OCI-M2 (cell line): ENCODE measurements at regions not wholly inside any gene's neighbourhood (a gene's known extent, or its start where the extent isn't known, plus 50 kb on each side); places are given as distances from the start of the nearest gene placed in this dataset.
"Not testable (repeated sequence)": the region's sequence is repeated elsewhere in the genome, so short reads cannot be mapped to it uniquely, and the experiment has no call there.

Experiments
- DNase-seq: peaks from one replicate; lab custom pipeline; 2025; ENCODE audit not compliant: unreplicated experiment; lab: John Stamatoyannopoulos, UW

DNA sequence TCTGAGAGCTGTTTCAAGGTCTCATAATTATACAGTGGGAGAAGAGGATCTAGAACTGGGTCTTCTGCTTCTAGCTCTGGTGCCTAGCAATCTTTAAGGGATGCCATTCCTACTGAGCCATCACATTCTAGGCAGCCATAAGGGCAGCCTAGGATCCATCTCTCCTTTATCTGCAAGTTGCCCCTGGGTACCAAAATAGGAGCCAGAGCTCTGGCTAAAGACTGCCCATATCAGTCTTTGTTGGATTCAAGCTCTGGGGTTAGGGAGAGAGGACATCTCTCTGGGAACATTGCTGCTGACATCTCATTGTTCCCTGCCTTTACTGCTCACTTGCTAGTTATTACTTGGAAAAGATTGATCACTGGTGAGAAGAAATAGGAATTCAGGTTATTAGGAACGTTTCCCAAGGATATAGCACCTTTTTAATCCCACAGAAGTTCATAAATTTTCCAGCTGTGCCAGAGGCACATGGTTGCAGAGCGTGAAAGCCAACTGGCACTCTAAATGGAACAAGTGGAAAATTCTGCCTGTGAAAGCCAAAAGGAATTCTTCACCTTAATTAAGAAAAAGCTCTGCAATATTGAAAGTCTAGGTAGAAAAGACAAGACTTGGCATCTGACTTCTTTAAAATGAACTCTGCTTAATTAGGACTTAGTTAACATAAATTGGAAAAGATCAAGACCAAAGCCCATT is 102.2 kb downstream of the CDC42EP3 start:
- DNase-seq = no peak

GRCh38 chr2:37569986-37570679 is 101.3 kb downstream of the CDC42EP3 start:
- no peak for DNase-seq

DNA sequence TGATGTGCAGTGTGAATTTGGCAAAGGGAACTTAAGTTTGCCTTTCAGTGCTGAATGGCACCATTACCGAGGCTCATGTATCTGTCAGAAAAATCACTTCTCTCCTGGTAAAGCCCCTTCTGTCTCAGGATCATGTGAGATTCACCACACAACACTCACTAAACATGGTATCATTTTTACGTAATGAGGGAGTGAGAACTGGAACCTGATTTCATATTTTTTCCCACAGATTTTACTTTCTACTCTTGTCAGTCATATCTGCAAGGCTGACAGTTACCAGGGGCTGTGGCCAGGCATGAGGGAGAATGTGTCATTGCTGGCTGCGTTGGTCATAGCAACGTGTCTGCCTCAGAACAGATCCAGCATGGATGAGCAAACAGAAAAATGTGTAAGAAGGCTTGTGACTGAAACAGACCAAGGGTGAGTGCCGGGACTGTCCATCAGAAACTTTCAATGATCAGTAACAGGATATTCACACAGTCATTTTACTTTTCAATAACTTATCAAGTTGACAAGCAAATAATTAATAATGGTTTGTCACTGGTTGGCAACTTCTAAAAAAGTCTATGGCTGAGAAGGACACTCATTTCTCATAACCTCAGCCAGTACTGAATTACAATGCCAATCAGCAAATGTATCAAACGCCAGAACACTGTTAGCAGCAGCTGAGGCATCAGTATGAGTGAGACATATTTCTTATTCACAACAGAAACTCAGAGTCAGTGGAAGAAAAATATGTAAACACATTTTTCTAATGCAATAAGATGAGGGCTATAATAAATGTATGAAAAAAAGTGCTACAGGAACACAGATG is 100.5 kb downstream of the CDC42EP3 start:
- no peak for DNase-seq

- DNase-seq = no peak
These were observed 99.8 kb downstream of the CDC42EP3 start for GRCh38 chr2:37571587-37572136.

DNA sequence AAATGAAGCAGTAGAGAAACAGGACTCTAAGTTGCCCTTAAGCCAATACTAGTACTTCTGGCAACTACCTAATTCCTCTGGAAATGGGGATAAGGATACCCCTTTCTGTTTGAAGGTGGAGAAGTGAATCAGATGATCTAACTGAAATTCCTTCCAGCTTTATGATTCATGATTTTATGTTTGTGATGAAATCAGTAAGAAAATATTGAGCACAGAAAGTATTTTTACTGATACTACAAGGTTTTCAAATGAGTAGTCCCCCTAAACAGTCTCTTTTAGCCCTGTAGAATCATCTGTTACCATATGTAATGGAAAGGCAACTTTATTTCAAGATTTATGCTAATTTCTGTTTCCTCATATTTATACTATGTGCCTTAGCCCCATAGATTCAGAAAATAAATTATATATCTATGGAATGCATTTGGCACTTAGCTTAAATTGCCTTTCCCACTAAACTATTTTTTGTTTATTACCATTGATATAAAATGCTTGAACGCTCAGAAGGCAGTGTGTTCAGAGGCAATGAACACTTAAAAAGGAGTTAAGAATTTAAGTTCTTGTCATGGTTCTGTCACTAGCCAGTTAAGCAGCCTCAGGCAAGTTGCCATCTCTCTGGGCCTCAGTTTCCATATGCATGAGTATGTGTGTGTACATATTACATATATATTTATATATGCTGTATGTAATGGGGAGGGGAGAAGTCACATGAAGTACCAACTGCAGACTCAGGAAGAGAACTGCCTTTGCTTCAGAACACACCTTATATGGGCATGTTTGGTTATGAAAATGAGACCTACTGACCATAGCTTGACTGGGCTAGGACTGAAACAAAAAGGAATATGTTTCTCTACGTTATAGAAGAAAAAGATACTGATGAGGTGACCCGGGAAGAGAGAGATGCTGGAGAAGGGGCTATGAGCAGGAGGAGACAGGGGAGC is 97.7 kb downstream of the CDC42EP3 start:
- no peak for DNase-seq

GRCh38 chr2:37575780-37576179 is 95.7 kb downstream of the CDC42EP3 start:
- DNase-seq = no peak

DNA sequence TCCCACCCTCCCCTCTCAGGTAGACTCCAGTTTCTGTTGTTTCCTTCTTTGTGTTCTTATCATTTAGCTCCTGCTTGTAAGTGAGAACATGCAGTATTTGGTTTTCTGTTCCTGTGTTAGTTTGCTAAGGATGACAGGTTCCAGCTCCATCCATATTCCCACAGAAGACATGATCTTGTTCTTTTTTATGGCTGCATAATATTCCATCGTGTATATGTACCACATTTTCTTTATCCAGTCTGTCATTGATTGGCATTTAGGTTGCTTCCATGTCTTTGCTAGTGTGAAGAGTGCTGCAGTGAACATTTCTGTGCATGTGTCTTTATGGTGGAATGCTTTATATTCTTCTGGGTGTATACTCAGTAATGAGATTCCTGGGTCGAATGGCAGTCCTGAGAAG is 95.2 kb downstream of the CDC42EP3 start:
- not testable (repeated sequence) for DNase-seq

DNA sequence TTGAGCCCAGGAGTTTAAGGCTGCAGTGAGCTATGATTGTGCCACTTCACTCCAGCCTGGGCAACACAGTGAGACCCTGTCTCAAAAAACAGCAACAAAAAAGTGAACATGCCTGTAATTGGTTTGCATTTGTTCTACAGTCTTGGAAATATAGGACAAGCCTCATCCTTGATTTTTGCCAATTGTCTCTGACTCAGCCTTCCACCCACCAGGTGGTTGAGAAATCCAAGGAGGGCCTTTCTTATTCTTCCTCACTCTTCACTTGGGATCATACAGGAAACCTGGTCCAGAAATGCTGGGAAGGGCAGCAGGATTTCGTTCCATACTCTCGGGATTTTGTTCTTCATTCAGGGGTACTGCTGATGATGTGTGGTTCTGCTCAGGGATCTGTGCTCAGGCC is 94.6 kb downstream of the CDC42EP3 start:
- no peak for DNase-seq

DNA sequence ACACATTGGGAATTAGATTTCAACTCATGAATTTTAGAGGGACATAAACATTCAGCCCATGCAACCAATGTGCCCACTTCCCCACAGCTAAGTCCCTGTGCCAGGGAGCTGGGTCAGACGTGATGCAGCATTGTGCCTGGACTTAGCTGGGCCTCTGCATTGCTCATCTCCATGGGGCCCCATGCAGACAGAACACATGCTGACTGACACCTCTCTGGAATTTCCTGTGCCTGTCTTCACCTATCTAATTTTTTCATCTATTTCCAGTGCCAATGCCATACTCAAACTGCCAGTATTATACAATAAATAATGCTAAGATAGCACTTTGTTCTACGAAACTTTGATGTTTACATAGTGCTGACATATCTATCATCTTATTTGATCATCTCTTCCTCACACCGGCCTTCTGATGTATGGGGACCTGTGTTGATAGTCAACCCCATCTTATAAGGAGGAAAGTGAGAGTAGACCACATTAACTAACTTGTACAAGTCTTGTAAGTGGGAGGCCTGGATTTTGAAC is 92.2 kb downstream of the CDC42EP3 start:
- no peak for DNase-seq

DNA sequence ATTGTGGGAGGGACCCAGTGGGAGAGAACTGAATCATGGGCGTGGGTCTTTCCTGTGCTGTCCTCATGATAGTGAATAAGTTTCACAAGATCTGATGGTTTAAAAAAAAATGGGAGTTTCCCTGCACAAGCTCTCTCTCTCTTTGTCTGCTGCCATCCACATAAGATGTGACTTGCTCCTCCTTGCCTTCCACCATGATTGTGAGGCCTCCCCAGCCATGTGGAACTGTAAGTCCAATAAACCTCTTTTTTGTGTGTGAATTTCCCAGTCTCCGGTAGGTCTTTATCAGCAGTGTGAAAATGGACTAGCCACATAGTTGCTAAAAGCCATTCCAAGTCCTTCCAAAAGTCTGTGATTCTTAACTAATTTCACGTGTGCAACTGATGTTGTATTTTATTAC is 91.5 kb downstream of the CDC42EP3 start:
- DNase-seq = not testable (repeated sequence)

DNA sequence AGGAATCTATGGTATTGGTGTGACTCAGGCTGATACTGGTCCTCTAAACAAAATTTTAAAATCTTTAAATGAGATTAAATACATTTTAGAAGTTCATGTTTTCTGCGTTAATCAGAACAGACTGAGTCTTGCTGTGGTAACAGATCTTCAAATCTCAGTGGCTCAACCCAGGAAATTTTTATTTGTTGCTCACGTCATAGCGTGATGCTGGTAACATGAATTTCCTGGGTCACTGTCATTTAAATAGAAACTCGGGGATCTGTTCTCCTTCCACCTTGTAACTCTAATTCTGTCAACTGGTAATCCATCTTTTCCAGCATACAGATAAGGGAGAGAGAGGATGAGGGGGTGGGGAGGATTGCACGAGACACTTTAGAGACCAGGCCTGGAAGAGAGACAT is 90.0 kb downstream of the CDC42EP3 start:
- no peak for DNase-seq

DNA sequence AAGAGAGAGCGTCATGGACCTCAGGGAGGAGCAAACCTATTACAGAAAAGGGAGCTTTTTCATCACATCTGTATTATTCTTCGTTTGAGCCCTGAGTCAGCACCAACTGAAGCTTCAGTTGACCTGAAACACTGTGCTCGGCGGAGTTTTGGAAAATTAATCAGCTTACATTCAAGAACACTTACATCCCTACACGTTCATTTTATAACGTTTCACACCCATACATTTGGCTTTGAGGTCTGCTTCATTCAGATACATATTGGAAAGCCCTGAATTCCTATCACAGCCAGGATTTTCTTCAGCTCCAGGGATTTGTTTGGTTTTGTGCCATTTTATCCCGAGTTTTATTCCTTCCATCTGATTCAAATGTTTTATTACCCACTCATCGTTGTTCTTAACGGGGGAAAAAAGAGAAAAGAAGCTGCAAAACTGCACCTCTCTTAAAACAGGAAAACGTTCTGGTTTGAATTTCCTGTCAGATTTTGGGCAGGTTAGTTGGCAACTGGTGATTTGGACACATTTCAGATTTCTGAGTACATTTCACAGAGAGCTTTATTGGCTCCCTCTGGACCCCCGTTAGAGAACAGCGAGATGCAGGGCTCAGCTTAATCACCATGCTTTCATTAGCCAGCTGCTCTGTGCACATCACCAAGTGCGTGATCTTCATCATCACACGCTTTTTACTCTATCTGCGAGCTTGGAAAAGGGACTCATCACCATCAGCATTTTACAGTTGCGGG is 88.8 kb downstream of the CDC42EP3 start:
- DNase-seq = no peak

DNA sequence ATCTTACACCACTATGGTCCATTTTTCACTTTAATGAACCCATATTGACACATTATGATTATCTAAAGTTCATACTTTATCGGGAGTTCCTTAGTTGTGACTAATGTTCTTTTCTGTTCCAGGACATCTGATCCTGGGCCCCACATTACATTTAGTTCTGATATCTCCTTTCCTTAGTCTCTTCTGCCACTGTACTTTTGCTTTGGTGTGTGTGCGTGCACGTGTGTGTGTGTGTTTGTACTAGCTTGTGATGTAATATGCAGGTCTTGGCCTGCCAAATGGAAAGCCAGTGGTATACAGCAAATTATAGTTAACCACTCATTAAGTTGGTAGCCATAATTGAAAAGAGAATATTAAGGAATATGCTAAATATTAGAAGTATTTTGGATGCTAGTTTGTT is 88.0 kb downstream of the CDC42EP3 start:
- DNase-seq = no peak

GRCh38 chr2:37583867-37584266 is 87.6 kb downstream of the CDC42EP3 start:
- no peak for DNase-seq

DNA sequence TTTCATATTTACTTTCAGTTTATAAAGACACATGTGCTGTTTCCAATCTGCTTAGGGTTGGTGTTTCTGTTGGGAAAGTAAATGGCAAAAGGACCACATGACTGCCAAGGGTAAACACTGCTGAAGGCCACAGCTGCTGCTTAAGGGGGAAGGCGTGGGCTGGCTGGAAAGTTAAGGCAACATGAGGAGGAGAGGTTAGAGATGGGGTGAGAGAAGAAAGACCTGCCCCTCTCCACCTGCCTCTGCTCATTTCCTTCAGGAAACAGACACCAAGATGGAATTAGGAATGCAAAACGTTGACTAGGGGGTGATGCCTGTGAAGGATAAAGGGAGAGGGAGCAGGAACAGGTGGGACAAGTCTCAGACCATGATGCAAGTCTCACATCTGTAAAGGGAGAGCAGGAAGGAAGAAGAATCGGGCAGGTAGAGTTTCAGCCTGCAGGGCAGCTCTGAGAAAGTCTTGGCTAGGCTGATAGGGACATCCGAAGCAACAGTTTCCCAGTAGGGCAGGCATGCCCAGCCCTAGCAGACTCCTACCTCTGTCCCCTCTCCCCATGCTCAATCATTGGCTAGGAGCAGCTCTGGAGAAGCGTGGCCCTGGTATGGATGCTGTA is 86.0 kb downstream of the CDC42EP3 start:
- no peak for DNase-seq

DNA sequence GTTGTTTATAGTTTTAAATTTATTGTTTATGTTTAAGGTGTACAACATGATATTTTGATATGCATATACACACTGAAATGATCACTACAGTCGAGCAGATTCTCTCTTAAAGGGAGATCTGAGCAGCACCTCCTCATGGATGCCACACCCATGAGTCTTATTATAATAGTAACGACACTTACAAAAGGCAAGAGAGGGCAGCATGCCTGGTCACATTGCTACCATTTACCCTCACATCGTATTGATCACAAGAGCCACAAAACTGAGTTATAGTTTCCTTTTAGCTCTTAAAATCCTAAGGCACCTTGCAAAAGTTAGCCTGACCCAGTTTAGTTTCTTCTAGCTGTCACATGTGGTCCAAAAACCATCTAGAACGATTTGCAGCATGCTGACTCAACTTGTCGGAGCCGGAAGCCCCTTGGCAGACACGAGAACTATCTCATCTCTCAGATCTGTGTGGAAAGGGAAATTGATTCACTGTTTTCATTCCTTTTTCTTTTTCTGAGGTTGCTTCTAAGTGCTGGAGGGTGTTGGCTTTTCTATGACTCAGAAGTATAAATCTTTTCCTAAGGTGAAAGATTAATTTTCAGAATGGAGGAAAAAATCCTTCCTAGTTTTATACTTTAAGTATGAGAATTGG is 85.3 kb downstream of the CDC42EP3 start:
- no peak for DNase-seq

DNA sequence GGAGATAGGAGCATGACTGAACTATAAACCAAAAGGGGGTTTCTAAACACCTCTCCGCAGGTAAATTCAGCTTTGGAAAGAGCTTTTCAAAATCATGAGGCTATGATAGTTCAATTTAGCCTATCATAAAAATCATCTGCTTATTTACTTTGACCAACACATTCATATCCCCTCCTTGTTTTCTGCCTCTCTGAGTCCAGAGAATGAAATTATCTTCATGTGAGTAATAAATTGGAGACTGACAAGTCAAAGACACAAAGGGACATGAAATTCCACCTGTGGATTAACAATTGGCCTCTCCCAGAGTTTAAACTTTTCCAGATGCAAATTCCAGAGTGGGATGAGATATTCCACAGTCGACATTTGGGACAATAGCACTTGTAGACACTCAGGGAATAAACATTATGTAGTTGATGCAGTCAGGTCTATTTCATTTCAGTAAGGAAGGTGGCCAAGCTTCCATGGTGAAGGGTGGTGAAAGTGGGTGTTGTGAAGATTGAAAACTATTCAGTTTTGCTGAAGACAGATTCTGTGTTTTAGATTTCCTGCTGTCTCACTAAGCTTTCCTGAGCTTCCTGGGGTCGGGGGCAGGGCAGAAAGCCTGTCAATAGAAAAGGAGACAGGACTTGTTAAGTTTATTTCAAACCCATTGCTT is 84.7 kb downstream of the CDC42EP3 start:
- no peak for DNase-seq

GRCh38 chr2:37587817-37588216 is 83.6 kb downstream of the CDC42EP3 start:
- DNase-seq = no peak
